ENCODE measurements at regions not wholly inside any gene's neighbourhood (a gene's known extent, or its start where the extent isn't known, plus 50 kb on each side); places are given as distances from the start of the nearest gene placed in this dataset.

- DNase-seq: no peak
These were observed 73.3 kb upstream of the IRF2BP2 start for GRCh38 chr1:234683127-234683860.

- no peak for DNase-seq
These were observed 72.0 kb upstream of the IRF2BP2 start for GRCh38 chr1:234681990-234682389.

GRCh38 chr1:234681065-234681464 is 71.1 kb upstream of the IRF2BP2 start:
- no peak for DNase-seq

DNA sequence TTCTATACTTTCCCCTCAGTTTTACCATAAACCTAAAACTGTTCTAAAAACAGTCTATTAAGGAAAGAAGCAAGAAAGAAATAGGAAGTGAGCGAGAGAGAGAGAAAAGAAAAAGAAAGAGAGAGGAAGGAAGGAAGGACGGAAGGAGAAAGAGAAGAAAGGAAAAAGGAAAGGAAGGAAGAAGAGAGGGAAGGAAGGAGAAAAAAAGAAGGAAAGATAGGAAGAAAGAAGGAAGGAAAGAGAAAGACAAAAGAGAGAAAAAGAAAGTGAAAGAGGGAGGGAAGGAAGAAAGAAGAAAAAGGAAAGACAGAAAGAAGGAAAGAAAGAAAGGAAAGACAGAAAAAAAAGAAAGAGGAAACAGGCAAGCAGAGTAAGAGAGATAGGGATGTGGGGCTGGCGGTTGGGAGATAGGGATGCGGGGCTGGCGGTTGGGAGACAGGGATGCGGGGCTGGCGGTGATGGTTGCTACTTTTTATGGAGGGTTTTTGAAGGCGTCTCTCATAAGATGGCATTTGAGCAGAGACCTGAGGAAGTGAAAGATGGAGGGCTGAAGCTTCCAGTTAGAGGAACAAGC is 70.4 kb upstream of the IRF2BP2 start:
- DNase-seq: no peak

- DNase-seq: no peak
These were observed 66.2 kb upstream of the IRF2BP2 start for GRCh38 chr1:234676103-234676594.

DNA sequence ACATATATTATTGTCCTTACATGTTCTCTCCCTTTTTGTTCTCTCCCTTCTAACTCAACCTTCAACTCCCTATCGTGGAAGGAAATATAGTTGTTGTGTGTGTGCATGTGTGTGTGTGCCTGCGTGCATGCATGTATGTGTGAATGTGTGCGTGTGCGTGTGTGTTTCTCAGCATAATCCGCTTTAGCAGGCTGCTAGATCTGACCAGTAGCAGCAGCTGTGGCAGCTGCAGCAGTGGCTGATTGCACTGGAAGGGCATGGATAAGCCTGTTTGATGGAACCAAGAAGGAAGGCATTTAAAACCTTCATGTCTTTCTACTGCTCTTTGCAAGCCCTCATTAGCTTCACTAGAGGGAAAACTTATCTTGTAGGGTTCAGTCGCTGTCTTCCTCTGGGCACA is 65.6 kb upstream of the IRF2BP2 start:
- DNase-seq: no peak

DNA sequence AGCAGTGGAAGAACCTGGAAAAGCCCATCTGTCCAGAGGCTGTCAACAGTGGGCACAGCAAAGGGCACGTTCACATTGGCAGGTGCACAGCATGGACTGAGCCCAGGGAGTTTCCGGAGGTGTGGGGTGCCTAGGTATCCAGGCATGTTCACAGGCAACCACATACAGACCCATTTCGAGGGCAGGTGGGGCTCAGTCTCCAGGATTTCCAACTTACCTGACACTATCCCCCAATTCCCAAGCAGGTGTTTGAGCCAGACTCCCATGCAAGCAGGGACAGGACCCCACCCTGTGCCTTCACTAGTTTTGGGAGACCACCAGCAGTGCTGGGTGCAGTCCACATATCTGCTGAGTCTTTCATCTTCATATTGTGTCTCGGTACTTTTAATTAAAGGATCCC is 65.0 kb upstream of the IRF2BP2 start:
- no peak for DNase-seq

- no peak for DNase-seq
These were observed 64.3 kb upstream of the IRF2BP2 start for GRCh38 chr1:234674218-234674815.

DNA sequence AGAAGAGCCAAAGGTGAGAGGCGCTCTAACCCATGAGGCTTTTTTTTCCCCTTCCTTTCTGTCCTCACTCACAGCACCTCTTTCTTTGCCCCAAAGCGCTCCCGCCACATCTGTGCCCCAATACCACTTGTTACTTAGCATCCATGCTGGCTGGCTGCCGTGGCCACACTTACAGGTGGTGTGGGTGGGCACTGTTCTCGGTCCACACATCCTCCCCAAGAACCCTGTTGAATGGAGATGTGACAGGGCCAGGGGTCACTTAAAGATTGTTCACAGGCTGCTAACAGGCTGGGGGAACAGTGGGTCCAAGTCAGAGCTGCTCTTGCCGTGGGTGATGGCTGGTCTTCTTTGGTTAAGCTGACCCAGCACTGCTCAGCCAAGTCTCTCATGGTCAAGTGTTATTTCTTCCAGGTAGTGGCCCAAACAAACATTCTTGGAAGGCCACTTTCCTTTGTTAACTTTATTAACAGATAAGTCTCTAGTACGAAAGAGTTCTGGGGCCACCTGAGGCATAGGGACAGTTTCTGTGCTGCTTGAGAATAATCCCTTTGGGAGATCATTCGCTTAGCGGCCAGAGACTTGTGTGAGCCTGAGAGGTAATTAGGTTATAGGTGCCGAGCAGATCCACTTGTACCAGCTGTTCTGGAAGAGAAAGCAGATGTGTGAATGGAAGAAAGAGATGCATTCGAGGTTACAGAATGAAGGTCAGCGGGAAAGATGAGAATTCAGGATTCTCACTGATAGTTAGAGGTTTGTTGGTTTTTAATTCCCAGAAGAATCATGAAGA is 62.6 kb upstream of the IRF2BP2 start:
- DNase-seq: no peak

- DNase-seq: no peak
These were observed 61.1 kb upstream of the IRF2BP2 start for GRCh38 chr1:234670967-234671626.

GRCh38 chr1:234669499-234669898 is 59.5 kb upstream of the IRF2BP2 start:
- DNase-seq: no peak

- no peak for DNase-seq
These were observed 58.6 kb upstream of the IRF2BP2 start for GRCh38 chr1:234668577-234668955.

DNA sequence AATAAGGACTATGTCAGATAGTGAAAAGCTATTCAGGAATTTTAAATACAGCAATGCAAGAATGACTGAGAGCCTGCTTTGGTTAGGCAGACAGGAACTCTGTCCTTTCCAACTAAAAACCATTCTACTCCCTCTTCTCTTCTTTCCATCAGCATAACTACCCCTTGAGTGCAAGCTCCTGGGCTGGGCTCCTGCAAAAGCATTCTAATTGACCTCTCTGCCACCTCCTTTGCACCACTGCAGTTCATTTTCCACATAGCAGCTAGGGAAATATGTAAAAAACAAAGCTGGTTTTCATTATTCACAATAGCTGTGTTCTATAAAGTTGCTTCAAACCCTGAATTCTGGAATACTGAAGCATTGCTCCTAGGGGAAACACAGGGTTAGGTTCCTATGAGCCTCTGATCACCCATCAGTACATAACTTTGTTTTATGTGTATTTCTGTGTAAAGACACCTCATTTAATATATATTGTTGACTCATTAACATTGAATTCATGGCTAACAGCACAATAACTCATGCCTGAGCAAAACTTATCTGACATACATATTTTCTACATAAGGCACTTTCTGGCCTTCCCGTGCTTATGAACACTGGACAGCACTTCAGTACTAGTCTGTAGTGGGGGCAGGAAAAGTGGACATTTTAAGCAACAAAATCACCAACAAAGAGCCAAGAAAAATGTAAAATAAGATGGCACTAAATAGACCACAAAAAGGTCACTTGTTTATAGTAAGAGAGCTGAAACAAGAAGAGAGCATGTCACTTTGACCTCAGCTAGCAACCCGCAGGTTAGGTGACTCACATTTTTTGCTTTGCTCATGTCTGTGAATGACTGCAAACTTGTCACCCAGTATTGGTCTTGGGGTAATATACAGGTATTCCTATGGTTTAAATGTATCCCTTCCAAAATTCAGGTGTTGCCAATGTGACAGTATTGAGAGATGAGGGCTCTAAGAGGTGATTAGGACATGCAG is 57.9 kb upstream of the IRF2BP2 start:
- DNase-seq: no peak

GRCh38 chr1:234666761-234667160 is 56.8 kb upstream of the IRF2BP2 start:
- DNase-seq: no peak

- DNase-seq: no peak
These were observed 56.1 kb upstream of the IRF2BP2 start for GRCh38 chr1:234665975-234666605.

DNA sequence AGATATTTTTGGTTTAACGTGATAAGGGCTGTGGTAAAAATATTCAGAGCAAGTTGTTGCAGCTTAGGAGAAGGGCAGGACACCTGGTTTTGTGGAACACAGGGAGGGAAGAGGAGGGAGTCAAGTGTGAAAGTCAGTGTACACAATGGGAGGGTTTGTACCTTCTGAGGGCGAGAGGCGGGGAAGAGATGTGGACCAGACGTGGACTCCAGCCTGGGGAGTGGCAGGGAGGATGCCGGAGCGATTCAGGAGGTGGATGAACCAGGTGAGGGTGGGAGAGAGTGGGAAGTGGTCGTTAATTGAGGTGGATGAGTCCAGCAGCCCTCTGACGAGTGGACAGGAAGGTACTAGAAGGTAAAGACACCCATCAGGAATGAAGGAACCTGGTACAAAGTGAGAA is 52.2 kb upstream of the IRF2BP2 start:
- DNase-seq: no peak

DNA sequence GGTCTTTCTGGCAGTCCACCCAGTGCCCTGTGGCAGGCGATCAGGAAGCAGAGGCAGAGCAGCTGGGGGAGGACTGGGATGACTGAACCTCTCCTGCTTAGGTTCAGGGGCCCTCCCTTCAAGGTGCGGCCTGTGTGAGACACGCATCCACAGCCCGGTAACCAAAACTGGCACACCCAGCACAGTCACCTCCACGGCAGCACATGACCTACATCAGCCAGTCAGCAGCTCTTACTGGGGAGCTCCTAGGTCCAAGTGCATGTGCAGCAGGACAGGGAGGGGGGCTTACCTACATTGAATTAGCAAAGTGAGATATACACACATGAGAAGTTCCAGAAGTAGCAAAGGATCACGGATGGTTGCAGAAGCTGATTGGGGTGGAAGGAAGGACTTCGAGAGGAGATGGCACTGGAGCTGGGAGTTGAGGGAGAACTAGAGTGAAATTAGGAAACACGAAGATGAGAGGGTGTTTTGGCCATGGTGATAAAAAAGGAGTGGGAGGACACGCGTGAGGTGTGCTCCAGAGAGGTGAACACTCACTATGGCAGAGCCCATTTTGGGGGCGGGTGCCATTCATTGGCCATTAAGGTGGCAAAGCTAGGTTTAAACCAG is 51.4 kb upstream of the IRF2BP2 start:
- no peak for DNase-seq

GRCh38 chr1:234660536-234661316 is 50.7 kb upstream of the IRF2BP2 start:
- DNase-seq: no peak
